K562 (cell line): ENCODE measurements at regions not wholly inside any gene's neighbourhood (a gene's known extent, or its start where the extent isn't known, plus 50 kb on each side); places are given as distances from the start of the nearest gene placed in this dataset.

Experiments used
- ATAC-seq: fragments of 200-7000 bp; cut with Tn5 transposase; 3 replicates; pipeline ENCODE4 v1.9.1; 2020; ENCODE audit warnings: moderate library complexity
- BruUV-seq: library from RNA; stranded (reverse); fragments of 400-500 nt; replicated peaks from 2 replicates; lab custom pipeline; 2021; lab: Mats Ljungman, UMichigan
- CTCF ChIA-PET: fragments of 300-600 bp; formaldehyde crosslinking; extraction: SDS; loops from one replicate; lab custom pipeline; 2021; ENCODE audit warnings: low intra/inter-chr PET ratio; lab: Yijun Ruan, JAX
- POLR2A ChIA-PET: fragments of 300-600, 350-650 bp; sonication (Branson Sonifier 250); formaldehyde crosslinking; extraction: SDS; loops from one replicate; lab custom pipeline; 2021; ENCODE audit warnings: antibody characterized with exemption, inconsistent platforms; lab: Yijun Ruan, JAX
- DNase-seq, 4 experiments: peaks; one replicate each; pipeline versions ENCODE4 v3.0.0 to v3.0.0-alpha.2; 2011 to 2018; ENCODE audit warnings: low spot score in 3 of 4, mixed read lengths in 3 of 4; ENCODE audit errors: extremely low read depth in 1 of 4
- FAIRE-seq: peaks from 2 replicates; lab custom pipeline; 2011; peaks lifted over from hg19 to GRCh38; lab: Jason Lieb, UNC
- H2AFZ ChIP-seq: 2 replicates; pipeline ENCODE4 v1.6.0; 2011; ENCODE audit warnings: low read depth, low read length, control low read depth, inconsistent platforms
- H3K27ac ChIP-seq: fragments of 200-600 bp; 3 replicates; pipeline ENCODE4 v1.8.0; 2011; ENCODE audit warnings: low read depth, mild to moderate bottlenecking, control low read depth, inconsistent platforms, low read length, moderate library complexity, mixed read lengths; ENCODE audit errors: extremely low read depth
- H3K27me3 ChIP-seq, 2 experiments: fragments of 300-600 bp in 1 of 2; 2 replicates in 1 of 2; 3 replicates in 1 of 2; pipeline versions ENCODE4 v1.6.0 to v1.8.0; 2011; ENCODE audit warnings: inconsistent platforms in 2 of 2, low read length in 2 of 2, mild to moderate bottlenecking in 1 of 2, mixed read lengths in 1 of 2, moderate library complexity in 1 of 2; ENCODE audit not compliant: control insufficient read depth in 2 of 2, insufficient read depth in 2 of 2
- H3K36me3 ChIP-seq: fragments of 300-600 bp; 3 replicates; pipeline ENCODE4 v1.8.0; 2011; ENCODE audit warnings: mild to moderate bottlenecking, low read length, inconsistent platforms; ENCODE audit not compliant: control insufficient read depth, insufficient read depth
- H3K4me1 ChIP-seq, 2 experiments: fragments of 200-600 bp in 1 of 2; replicated peaks in 1 of 2; 2 replicates in 1 of 2; 3 replicates in 1 of 2; pipeline versions ENCODE4 v1.5.1 to v1.8.0; 2011; ENCODE audit warnings: inconsistent platforms in 2 of 2, low read length in 2 of 2, mild to moderate bottlenecking in 1 of 2, mixed read lengths in 1 of 2, moderate library complexity in 1 of 2; ENCODE audit not compliant: control insufficient read depth in 2 of 2, insufficient read depth in 2 of 2
- H3K4me2 ChIP-seq: 2 replicates; pipeline ENCODE4 v1.6.1; 2011; ENCODE audit warnings: low read length, control low read depth, inconsistent platforms, mixed read lengths; ENCODE audit not compliant: insufficient read depth
- H3K4me3 ChIP-seq: fragments of 200-600 bp; sonication (generic), shearing (Covaris generic); 2 replicates; pipeline ENCODE4 v1.5.1; 2016; ENCODE audit warnings: control low read depth, inconsistent platforms
- H3K79me2 ChIP-seq: fragments of 200-600 bp; 3 replicates; pipeline ENCODE4 v1.8.0; 2011; ENCODE audit warnings: low read length, inconsistent platforms; ENCODE audit not compliant: control insufficient read depth, insufficient read depth
- H3K9ac ChIP-seq, 2 experiments: 2 replicates each; pipeline versions ENCODE4 v1.6.0 to v1.6.1; 2011; ENCODE audit warnings: low read depth in 2 of 2, low read length in 2 of 2, control low read depth in 1 of 2, inconsistent platforms in 1 of 2, mild to moderate bottlenecking in 1 of 2, mixed read lengths in 1 of 2; ENCODE audit not compliant: insufficient read depth in 1 of 2
- H3K9me1 ChIP-seq: one replicate; pipeline ENCODE4 v1.6.0; 2011; ENCODE audit warnings: inconsistent platforms, mild to moderate bottlenecking, low read length, moderate library complexity; ENCODE audit not compliant: control insufficient read depth, insufficient read depth
- H3K9me3 ChIP-seq: replicated peaks from 2 replicates; pipeline ENCODE4 v1.5.1; 2011; ENCODE audit warnings: low read depth, low read length, inconsistent platforms; ENCODE audit not compliant: control insufficient read depth, insufficient read depth
- H4K20me1 ChIP-seq: replicated peaks from 2 replicates; pipeline ENCODE4 v1.6.1; 2011; ENCODE audit warnings: low read length, inconsistent platforms, mixed read lengths; ENCODE audit not compliant: control insufficient read depth, insufficient read depth
- CCNT2 ChIP-seq: IDR thresholded peaks from 2 replicates; pipeline ENCODE4 v1.6.1; 2011; ENCODE audit warnings: borderline replicate concordance, low read depth, mild to moderate bottlenecking, moderate library complexity, mixed read lengths, low read length; ENCODE audit not compliant: insufficient read length; ENCODE audit errors: extremely low read depth
- HMGN3 ChIP-seq: IDR thresholded peaks from 2 replicates; pipeline ENCODE4 v1.6.1; 2011; ENCODE audit warnings: borderline replicate concordance, low read depth, mild to moderate bottlenecking, mixed read lengths, low read length; ENCODE audit not compliant: insufficient read length; ENCODE audit errors: extremely low read depth
- MBD2 ChIP-seq: sonication (generic); IDR thresholded peaks from 2 replicates; pipeline ENCODE4 v1.6.1; 2016; ENCODE audit warnings: low read depth, borderline replicate concordance
- NFXL1 ChIP-seq: fragments of 450-650 bp; formaldehyde crosslinking; IDR thresholded peaks from 2 replicates; pipeline ENCODE4 v1.4.0; 2021; ENCODE audit warnings: mild to moderate bottlenecking
- RBBP5 ChIP-seq: fragments of 200-600 bp; sonication (generic); IDR thresholded peaks from 2 replicates; pipeline ENCODE4 v1.6.1; 2012; ENCODE audit warnings: borderline replicate concordance, mild to moderate bottlenecking, low read length, control low read depth, inconsistent platforms; ENCODE audit not compliant: insufficient read depth, poor library complexity, severe bottlenecking
- SIN3A ChIP-seq, 2 experiments: fragments of 150-350 bp in 1 of 2; IDR thresholded peaks; 2 replicates each; pipeline ENCODE4 v1.6.1; 2011 to 2016; ENCODE audit warnings: borderline replicate concordance in 2 of 2, low read depth in 2 of 2, low read length in 2 of 2, mild to moderate bottlenecking in 2 of 2, moderate library complexity in 2 of 2; ENCODE audit not compliant: control insufficient read depth in 1 of 2
- SMARCC2 ChIP-seq: fragments of 450-650 bp; IDR thresholded peaks from 2 replicates; pipeline ENCODE4 v1.6.1; 2017; ENCODE audit warnings: antibody characterized with exemption, moderate library complexity, mild to moderate bottlenecking, low read depth
- TSHZ1 ChIP-seq: fragments of 250-450 bp; sonication (Bioruptor Pico); IDR thresholded peaks from 2 replicates; pipeline ENCODE4 v1.4.0; 2020; ENCODE audit warnings: mild to moderate bottlenecking, moderate library complexity
- ZKSCAN8 ChIP-seq: fragments of 200-800 bp; sonication (Bioruptor generic); IDR thresholded peaks from 2 replicates; pipeline ENCODE4 v1.6.1; 2016; ENCODE audit warnings: missing genetic modification characterization, missing compliant biosample characterization
- ZNF444 ChIP-seq: fragments of 250-450 bp; sonication (Bioruptor Pico); IDR thresholded peaks from 2 replicates; pipeline ENCODE4 v1.4.0; 2020; ENCODE audit warnings: mild to moderate bottlenecking, moderate library complexity
- WGBS: fragments of 100-300 bp; shearing (Covaris generic); methylation state at CpG from one replicate; pipeline ENCODE4 v1.1.6; 2016; ENCODE audit warnings: low coverage, mixed read lengths; ENCODE audit not compliant: insufficient coverage; ENCODE audit errors: missing lambda C conversion rate; 5-methylcytosine and 5-hydroxymethylcytosine counted together
- in situ Hi-C: fragments of 300-500 bp; cut with MboI; formaldehyde crosslinking; loops from 4 replicates; pipeline ENCODE4 v1.15.0; 2018; ENCODE audit warnings: inconsistent platforms, mixed read lengths
- intact Hi-C: fragments of 100-400 bp; cut with micrococcal nuclease; formaldehyde crosslinking; loops from 2 replicates; pipeline ENCODE4 v1.14.2; 2022
- TF ChIP-seq, protein P1 (sequence below): fragments of 450-650 bp; IDR thresholded peaks from one replicate; pipeline ENCODE4 v1.6.1; 2018; ENCODE audit warnings: mild to moderate bottlenecking, moderate library complexity; ENCODE audit not compliant: partially characterized antibody

DNA sequence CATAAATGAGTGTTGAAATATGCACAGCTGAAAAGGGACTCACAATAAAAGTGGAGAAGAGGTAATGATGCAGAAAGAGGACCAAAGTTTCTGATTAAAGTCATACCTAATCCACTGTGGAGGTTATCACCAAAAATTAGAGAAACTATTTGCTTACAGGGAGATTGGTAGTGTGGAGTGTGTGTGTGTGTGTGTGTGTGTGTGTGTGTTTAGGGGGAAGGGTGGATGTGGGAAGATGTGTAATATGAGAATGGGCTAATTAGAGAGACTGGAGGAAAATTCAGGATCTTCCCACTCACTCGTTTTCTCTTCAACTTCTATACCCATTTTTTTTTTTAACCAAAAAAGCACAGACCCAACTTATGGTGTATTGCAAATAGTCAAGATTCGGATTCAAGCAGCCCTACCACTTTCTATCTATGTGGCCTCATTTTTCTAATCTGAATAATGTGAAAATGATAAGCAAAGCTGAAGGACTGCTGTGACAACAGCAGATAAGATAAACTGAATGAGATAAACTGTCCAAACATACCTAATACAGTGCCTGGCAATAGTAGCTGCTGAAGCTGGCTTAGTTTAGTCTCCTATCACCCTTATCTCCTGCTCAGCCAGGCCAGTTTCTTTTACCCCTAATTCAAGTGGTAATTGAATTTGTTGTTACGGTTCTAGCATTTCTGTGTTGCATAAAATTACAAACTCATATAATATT, 501.1 kb downstream of the KDM4C start:
- TF ChIP-seq ZNF444 (CRISPR knock-in tag) = no peak
- TF ChIP-seq TSHZ1 (CRISPR knock-in tag) = no peak
- TF ChIP-seq ZKSCAN8 (CRISPR knock-in tag) = no peak
- no peak for TF ChIP-seq SIN3A (IDR thresholded peaks at IDR 0.05; ENCODE audit: borderline replicate concordance in 2 of 2, control insufficient read depth in 1 of 2, low read depth in 2 of 2, low read length in 2 of 2)
- TF ChIP-seq, protein P1, sequence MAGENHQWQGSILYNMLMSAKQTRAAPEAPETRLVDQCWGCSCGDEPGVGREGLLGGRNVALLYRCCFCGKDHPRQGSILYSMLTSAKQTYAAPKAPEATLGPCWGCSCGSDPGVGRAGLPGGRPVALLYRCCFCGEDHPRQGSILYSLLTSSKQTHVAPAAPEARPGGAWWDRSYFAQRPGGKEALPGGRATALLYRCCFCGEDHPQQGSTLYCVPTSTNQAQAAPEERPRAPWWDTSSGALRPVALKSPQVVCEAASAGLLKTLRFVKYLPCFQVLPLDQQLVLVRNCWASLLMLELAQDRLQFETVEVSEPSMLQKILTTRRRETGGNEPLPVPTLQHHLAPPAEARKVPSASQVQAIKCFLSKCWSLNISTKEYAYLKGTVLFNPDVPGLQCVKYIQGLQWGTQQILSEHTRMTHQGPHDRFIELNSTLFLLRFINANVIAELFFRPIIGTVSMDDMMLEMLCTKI = no peak
- TF ChIP-seq SMARCC2 = no peak
- TF ChIP-seq HMGN3 = no peak
- no peak for TF ChIP-seq NFXL1 (CRISPR knock-in tag)
- TF ChIP-seq RBBP5 = no peak
- no peak for TF ChIP-seq CCNT2
- no peak for TF ChIP-seq MBD2
- no peak overlapping the region for H3K27ac ChIP-seq
- FAIRE-seq (no peak), DNase-seq (no peak), ATAC-seq (no peak)
- no peaks in the 10 kb centered on the region for H3K9me3 ChIP-seq
- no peak overlapping the region for H3K4me2 ChIP-seq
- no peaks in the 10 kb centered on the region for H3K36me3 ChIP-seq
- no peaks in the 10 kb centered on the region for H3K9me1 ChIP-seq
- no peaks in the 10 kb centered on the region for H4K20me1 ChIP-seq
- intact Hi-C loops = no loop called here
- H2AFZ ChIP-seq = no peak overlapping the region
- no TSS peak for BruUV-seq
- in situ Hi-C loops = no loop called here
- POLR2A ChIA-PET = no interaction called here
- WGBS = 7% methylated on average over 3 of the region's 3 CpGs
- H3K27me3 ChIP-seq = no peaks in the 10 kb centered on the region; a peak in 1 of 5 replicates
- CTCF ChIA-PET = no interaction called here
- H3K4me1 ChIP-seq = no peaks in the 10 kb centered on the region
- H3K4me3 ChIP-seq = no peak overlapping the region
- no peak overlapping the region for H3K9ac ChIP-seq
- no peaks in the 10 kb centered on the region for H3K79me2 ChIP-seq
